Endothelial cell of umbilical vein (primary cell): ENCODE measurements at regions not wholly inside any gene's neighbourhood (a gene's known extent, or its start where the extent isn't known, plus 50 kb on each side); places are given as distances from the start of the nearest gene placed in this dataset.

Source experiments
- POLR2A ChIP-seq: IDR thresholded peaks from 2 replicates; pipeline ENCODE4 v1.6.1; 2012; ENCODE audit warnings: low read depth, mild to moderate bottlenecking, control low read depth, low read length
- TF ChIP-seq, protein P1 (sequence below), 2 donors: IDR thresholded peaks; 1 replicate in 1 of 2; 2 replicates in 1 of 2; pipeline ENCODE4 v1.5.1; 2011; ENCODE audit warnings: low read length in 2 of 2, mild to moderate bottlenecking in 2 of 2, moderate library complexity in 2 of 2, control low read depth in 1 of 2, inconsistent platforms in 1 of 2, low read depth in 1 of 2; ENCODE audit not compliant: insufficient read depth in 1 of 2; ENCODE audit errors: extremely low read depth in 1 of 2

DNA sequence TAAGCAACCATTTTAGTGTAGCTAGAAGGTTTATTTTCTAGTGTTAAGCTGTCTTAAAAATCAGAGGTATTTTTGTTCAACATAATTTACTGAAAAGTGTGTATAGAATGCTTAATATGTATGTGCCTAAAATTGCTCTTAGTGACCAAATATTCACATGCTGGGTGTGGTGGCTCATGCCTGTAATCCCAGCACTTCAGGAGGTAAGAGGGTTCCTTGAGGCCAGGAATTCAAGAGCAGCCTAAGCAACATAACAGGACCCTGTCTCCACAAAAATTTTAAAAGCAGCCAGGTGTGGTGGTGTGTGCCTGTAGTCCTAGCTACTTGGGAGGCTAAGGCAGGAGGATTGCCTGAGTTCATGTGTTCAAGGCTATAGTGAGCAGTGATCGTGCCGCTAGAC lies 120.9 kb upstream of the FRY start:
- TF ChIP-seq, protein P1, sequence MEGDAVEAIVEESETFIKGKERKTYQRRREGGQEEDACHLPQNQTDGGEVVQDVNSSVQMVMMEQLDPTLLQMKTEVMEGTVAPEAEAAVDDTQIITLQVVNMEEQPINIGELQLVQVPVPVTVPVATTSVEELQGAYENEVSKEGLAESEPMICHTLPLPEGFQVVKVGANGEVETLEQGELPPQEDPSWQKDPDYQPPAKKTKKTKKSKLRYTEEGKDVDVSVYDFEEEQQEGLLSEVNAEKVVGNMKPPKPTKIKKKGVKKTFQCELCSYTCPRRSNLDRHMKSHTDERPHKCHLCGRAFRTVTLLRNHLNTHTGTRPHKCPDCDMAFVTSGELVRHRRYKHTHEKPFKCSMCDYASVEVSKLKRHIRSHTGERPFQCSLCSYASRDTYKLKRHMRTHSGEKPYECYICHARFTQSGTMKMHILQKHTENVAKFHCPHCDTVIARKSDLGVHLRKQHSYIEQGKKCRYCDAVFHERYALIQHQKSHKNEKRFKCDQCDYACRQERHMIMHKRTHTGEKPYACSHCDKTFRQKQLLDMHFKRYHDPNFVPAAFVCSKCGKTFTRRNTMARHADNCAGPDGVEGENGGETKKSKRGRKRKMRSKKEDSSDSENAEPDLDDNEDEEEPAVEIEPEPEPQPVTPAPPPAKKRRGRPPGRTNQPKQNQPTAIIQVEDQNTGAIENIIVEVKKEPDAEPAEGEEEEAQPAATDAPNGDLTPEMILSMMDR (IDR thresholded peaks at IDR 0.05; ENCODE audit: extremely low read depth in 1 of 2, insufficient read depth in 1 of 2, low read depth in 1 of 2, low read length in 2 of 2): no peak
- no peak for TF ChIP-seq POLR2A
